ENCODE measurements at regions not wholly inside any gene's neighbourhood (a gene's known extent, or its start where the extent isn't known, plus 50 kb on each side); places are given as distances from the start of the nearest gene placed in this dataset.
"Not testable (repeated sequence)": the region's sequence is repeated elsewhere in the genome, so short reads cannot be mapped to it uniquely, and the experiment has no call there.

DNA sequence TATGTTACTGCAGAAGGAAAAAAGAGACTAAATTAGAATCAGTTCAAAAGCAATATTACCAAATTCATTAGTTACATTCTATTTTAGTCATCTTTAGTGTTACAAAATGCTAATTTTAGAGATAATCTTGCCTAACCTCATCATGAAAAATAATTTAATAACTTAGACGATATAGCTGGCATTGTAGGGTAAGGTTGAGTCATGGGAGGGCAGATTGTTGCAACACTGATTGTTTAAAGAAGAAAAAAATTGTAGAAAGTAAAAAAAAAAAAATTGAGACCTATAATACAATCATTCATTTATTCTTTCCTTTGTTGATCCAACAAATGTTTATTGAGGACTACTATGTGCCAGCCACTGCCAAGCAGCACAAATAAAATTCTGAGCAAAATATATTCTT is 330.9 kb downstream of the GBA3 start:
- TF ChIP-seq, protein P1, sequence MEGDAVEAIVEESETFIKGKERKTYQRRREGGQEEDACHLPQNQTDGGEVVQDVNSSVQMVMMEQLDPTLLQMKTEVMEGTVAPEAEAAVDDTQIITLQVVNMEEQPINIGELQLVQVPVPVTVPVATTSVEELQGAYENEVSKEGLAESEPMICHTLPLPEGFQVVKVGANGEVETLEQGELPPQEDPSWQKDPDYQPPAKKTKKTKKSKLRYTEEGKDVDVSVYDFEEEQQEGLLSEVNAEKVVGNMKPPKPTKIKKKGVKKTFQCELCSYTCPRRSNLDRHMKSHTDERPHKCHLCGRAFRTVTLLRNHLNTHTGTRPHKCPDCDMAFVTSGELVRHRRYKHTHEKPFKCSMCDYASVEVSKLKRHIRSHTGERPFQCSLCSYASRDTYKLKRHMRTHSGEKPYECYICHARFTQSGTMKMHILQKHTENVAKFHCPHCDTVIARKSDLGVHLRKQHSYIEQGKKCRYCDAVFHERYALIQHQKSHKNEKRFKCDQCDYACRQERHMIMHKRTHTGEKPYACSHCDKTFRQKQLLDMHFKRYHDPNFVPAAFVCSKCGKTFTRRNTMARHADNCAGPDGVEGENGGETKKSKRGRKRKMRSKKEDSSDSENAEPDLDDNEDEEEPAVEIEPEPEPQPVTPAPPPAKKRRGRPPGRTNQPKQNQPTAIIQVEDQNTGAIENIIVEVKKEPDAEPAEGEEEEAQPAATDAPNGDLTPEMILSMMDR (IDR thresholded peaks at IDR 0.05; ENCODE audit: low read depth, low read length): no peak
- no peak overlapping the region for H3K4me3 ChIP-seq (ENCODE audit: low read depth, low read length)

DNA sequence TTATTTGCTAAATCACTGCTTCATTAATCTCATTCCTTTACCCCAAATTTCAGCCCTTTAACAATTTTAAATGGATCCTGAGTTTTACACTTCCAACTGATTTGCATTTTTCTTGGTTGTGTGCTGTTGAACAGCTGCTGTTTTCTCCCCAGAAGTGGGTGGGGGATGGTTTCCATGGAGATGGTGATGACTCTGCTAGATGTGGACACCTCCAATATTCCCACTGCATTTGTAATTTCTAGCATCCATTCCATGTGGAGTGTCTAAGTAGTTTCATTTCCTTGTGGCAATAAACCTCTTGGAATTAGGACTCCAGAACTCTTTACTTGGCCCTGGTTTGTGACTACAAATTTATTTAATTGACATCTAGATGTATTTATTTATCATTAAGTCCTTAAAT is 330.4 kb downstream of the GBA3 start:
- no peak overlapping the region for H3K4me3 ChIP-seq (ENCODE audit: low read depth, low read length)
- TF ChIP-seq, protein P1 (IDR thresholded peaks at IDR 0.05; ENCODE audit: low read depth, low read length): no peak

DNA sequence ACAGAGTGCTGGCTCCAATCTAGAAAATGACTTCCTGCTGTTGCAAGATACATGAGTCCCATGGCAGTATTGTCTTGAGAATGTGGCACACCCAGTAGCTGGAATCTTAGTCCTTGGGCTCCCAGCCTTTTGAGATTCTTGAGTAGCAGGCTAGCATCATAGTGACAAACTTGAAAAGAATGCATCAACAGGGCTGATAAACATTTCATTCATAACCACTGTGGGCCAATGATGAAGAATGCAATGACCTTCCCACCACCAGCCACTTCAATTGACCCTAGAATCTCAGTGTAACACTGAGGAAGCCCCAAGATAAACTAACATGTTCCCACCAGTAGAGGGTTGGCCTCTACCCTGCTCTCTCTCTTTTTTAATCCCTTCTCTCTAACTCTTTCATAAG is 329.3 kb downstream of the GBA3 start:
- TF ChIP-seq, protein P1 (IDR thresholded peaks at IDR 0.05; ENCODE audit: low read depth, low read length): no peak
- H3K4me3 ChIP-seq (ENCODE audit: low read depth, low read length): no peak overlapping the region

DNA sequence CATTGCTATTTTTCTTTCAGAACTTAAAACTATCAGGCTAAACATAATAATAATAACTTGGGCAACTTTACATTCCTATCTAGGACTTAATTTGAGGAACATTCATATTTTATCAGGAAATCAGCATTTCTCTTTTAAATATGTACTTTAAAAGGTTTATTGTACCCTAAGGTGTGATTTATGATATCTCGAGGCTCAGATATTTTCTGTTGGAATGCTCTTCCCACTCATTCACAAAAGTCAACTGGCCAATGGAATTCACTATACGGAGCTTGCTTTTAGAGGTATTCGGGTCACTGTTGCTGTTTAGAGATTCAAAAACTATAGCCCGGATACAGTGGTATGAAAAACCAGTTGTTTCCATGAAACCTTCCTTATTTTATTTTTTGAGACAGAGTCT is 328.3 kb downstream of the GBA3 start:
- TF ChIP-seq, protein P1 (IDR thresholded peaks at IDR 0.05; ENCODE audit: low read depth, low read length): no peak
- H3K4me3 ChIP-seq (ENCODE audit: low read depth, low read length): no peak overlapping the region

DNA sequence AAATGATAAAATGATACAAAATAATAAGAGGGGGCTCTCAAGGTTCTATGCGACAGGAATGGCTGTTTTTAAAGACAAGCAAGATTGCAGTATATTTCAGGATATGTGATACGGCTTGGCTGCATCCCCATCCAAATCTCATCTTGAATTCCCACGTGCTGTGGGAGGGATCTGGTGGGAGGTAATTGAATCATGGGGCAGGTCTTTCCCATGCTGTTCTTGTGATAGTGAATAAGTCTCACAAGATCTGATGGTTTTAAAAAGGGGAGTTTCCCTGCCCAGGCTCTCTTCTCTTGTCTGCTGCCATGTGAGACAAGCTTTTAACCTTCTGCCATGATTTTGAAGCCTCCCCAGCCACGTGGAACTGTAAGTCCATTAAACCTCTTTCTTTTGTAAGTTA is 327.7 kb downstream of the GBA3 start:
- not testable (repeated sequence) for H3K4me3 ChIP-seq (ENCODE audit: low read depth, low read length)

DNA sequence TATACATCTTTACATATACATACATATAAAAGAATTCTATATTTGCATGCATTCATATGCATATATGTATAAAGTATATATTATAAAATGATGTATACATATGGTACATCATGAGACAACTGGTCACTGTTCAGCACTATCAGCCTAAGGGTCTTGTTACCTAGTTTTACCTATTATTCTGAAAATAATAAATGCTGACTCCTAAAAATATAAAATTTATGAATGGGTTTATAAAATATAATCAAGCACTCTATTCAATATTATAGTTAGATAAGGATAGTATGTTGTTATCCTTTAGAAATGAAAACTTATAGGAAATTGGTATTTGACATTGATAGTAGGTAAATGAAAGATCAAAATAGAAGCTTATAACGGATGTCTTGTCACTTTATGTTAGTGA is 324.2 kb downstream of the GBA3 start:
- TF ChIP-seq, protein P1 (IDR thresholded peaks at IDR 0.05; ENCODE audit: low read depth, low read length): no peak
- H3K4me3 ChIP-seq (ENCODE audit: low read depth, low read length): no peak overlapping the region

DNA sequence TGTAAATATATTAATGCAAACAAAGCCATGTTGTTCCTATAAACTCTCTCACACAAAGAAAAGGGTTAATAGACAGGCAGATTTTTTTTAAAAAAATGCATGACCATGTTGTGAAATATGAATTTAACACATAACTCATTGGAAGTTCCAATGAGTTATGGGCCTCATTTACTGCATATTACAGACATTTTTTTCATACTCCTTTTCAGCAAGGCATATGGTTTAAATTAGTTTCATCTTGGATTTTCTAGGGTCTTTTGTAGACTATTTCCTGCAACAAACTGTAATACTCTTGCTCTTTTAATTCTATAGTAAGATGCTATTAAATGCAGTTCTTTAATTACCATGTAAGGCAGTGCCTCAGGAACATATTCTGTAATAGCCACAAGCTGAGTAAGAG is 323.1 kb downstream of the GBA3 start:
- TF ChIP-seq, protein P1 (IDR thresholded peaks at IDR 0.05; ENCODE audit: low read depth, low read length): no peak
- no peak overlapping the region for H3K4me3 ChIP-seq (ENCODE audit: low read depth, low read length)

DNA sequence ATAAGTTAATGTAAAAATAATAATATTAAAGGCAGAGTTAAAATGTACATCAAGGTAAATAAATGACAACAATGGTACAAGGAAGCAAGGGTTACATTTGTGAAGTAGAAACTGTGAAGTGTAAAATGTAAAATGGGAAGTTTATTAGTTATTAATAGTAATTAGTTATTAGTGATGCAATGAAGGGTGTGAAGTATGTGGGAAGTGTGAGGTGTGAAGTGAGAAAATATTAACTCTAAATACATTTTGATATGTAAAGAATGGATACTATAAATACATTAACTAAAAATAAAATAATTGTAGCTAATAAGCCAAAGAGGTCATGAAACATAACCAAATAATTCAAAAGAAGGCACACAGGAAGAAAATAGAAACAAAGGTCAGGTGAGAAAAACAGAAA is 316.4 kb downstream of the GBA3 start:
- H3K4me3 ChIP-seq (ENCODE audit: low read depth, low read length): no peak overlapping the region
- TF ChIP-seq, protein P1 (IDR thresholded peaks at IDR 0.05; ENCODE audit: low read depth, low read length): no peak
